ENCODE measurements at regions not wholly inside any gene's neighbourhood (a gene's known extent, or its start where the extent isn't known, plus 50 kb on each side); places are given as distances from the start of the nearest gene placed in this dataset.

DNA sequence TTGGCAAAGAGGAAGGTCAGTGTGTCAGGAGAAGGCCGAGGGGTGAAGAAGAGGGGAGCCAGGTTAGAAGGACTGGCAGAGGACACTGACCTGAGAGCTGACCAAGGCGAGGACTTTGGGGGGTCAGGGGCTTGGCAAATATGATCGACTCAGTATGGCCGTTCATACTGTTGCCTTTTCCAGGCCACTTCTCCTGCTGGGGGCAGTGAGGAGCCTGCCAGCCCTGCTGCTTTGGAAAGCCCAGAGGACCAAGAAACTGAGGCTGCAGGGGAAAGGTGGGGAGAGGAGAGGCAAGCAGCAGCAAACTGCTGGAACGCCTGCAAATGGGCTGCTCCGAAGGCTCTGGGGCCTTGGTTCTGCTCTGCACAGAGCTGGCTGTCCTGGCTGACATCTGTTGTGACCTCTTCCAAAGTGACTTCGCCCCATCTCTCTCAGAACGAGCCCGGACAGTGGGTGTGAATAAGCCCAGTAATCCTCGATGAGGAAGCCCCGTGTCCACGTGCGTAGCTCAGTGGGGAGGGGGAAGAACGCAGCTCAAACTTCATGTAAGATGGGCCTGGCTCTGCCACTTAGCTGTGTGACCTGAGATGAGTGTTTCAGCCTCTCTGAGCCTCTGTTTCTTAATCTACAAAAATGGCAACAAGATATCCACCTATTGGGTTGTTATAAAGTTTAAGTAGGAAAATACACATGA, 111.3 kb downstream of the SALL1 start:
- H3K4me3 ChIP-seq (ENCODE audit: low read depth in 1 of 2, low read length in 1 of 2): no peak overlapping the region
- TF ChIP-seq, protein P1, sequence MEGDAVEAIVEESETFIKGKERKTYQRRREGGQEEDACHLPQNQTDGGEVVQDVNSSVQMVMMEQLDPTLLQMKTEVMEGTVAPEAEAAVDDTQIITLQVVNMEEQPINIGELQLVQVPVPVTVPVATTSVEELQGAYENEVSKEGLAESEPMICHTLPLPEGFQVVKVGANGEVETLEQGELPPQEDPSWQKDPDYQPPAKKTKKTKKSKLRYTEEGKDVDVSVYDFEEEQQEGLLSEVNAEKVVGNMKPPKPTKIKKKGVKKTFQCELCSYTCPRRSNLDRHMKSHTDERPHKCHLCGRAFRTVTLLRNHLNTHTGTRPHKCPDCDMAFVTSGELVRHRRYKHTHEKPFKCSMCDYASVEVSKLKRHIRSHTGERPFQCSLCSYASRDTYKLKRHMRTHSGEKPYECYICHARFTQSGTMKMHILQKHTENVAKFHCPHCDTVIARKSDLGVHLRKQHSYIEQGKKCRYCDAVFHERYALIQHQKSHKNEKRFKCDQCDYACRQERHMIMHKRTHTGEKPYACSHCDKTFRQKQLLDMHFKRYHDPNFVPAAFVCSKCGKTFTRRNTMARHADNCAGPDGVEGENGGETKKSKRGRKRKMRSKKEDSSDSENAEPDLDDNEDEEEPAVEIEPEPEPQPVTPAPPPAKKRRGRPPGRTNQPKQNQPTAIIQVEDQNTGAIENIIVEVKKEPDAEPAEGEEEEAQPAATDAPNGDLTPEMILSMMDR (IDR thresholded peaks at IDR 0.05): no peak
- H3K27me3 ChIP-seq: no peaks in the 10 kb centered on the region
- H3K36me3 ChIP-seq: no peaks in the 10 kb centered on the region
- H3K9me3 ChIP-seq: no peaks in the 10 kb centered on the region
- H3K27ac ChIP-seq: no peak overlapping the region
- H3K4me1 ChIP-seq (ENCODE audit: control insufficient read depth in 1 of 2, insufficient read depth in 1 of 2, low read depth in 1 of 2, low read length in 1 of 2): peaks cover 6 to 14% of the 10 kb centered on the region in 2 experiments

DNA sequence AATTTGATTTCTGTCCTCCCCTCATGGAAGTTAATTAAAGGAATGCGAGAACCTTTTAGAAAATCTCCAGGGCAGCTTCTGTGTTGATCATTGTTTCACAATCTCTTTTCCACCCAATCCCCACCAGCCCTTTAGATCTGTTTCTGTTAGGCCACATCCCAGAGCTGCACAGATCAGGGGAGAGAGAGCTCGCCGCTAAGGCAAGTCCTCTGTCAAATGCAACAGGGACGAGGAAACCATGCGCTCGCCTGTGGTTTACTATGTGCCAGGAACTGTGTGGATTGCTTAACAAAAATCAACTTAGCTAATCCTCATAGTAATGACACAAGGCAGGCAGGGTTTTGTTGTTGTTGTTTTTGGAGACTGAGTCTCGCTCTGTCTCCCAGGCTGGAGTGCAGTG, 115.4 kb downstream of the SALL1 start:
- TF ChIP-seq, protein P1 (IDR thresholded peaks at IDR 0.05): no peak
- no peaks in the 10 kb centered on the region for H3K36me3 ChIP-seq
- H3K4me1 ChIP-seq (ENCODE audit: control insufficient read depth in 1 of 2, insufficient read depth in 1 of 2, low read depth in 1 of 2, low read length in 1 of 2): peaks cover 6 to 14% of the 10 kb centered on the region in 2 experiments
- H3K9me3 ChIP-seq: no peaks in the 10 kb centered on the region
- H3K27me3 ChIP-seq: peaks cover 7% of the 10 kb centered on the region
- H3K27ac ChIP-seq: no peak overlapping the region
- H3K4me3 ChIP-seq (ENCODE audit: low read depth in 1 of 2, low read length in 1 of 2): no peak overlapping the region

DNA sequence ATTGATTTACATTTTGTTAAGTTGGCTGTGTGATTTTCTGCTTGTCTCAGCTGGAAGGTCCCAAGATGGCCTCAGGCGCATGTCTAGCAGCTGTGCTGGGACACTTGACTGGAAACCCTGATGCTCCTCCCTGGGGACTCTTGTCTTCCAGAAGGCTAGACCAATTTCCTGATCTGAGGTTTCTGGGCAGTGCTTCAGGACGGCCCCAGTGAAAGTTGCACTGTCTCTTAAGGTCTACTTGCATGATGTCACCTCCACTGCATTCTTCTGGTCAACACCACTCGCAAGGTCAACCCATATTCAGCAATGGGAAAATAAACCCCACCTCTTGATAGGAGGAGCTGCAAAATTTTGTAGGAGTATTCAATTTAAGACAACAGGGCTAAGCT, 116.0 kb downstream of the SALL1 start:
- Histone ChIP-seq H3K27ac (no peak overlapping the region), H3K36me3 (no peaks in the 10 kb centered on the region), H3K4me1 (ENCODE audit: control insufficient read depth in 1 of 2, insufficient read depth in 1 of 2, low read depth in 1 of 2, low read length in 1 of 2) (peaks cover 6 to 14% of the 10 kb centered on the region in 2 experiments), H3K27me3 (peaks cover 7% of the 10 kb centered on the region), H3K9me3 (no peaks in the 10 kb centered on the region), H3K4me3 (ENCODE audit: low read depth in 1 of 2, low read length in 1 of 2) (no peak overlapping the region)
- TF ChIP-seq, protein P1 (IDR thresholded peaks at IDR 0.05): no peak

DNA sequence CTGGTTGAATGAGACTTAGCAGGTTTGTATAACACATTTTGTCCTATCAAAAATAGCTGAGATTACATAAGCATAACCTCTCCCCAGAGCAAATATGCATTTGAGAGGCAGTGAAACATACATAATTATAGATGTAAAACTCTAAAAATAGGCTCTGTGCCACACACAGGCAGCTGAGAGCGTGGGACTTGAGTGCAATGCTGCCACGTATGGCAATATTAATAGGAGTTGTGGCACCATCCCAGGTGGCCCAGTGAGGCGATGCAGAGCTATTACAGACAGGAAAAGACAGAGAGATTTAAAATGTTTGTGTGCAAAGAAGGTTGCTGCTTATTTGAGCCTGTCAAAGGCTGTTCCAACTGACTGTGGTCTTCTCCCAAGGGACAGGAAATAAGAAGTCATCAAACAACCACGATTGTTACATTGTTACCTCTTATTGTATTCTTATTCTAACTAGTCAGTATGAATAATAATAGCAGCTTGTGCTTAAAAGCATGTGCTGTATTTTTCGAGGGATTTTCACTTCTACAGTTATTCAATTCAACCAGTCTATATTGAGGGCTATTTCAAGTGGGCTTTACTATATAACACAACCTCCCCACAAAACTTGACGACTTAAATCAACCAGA, 116.5 kb downstream of the SALL1 start:
- Histone ChIP-seq H3K27ac (no peak overlapping the region), H3K9me3 (no peaks in the 10 kb centered on the region)

DNA sequence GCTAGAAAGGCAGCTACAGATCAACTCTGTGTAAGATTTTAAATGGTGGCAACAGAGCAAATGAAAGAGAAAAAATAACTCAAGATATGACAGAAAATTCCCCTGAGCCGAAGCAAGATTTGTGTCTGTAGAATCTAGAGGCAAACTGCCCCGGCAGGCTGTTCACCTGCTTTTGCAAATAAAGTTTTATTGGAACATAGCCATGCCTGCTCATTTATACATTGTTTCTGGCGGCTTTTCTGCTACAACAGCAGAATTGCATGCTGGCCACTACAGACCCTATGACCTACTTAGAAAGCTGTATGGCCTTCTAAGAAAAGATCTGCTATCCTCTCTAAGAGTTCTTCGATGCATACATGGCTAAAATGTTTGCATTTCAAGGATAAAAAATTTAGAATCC, 119.5 kb downstream of the SALL1 start:
- peaks cover 6 to 14% of the 10 kb centered on the region in 2 experiments for H3K4me1 ChIP-seq (ENCODE audit: control insufficient read depth in 1 of 2, insufficient read depth in 1 of 2, low read depth in 1 of 2, low read length in 1 of 2)
- peaks cover 7% of the 10 kb centered on the region for H3K27me3 ChIP-seq
- H3K27ac ChIP-seq: no peak overlapping the region
- H3K9me3 ChIP-seq: no peaks in the 10 kb centered on the region
- TF ChIP-seq, protein P1 (IDR thresholded peaks at IDR 0.05): no peak
- H3K36me3 ChIP-seq: no peaks in the 10 kb centered on the region
- H3K4me3 ChIP-seq (ENCODE audit: low read depth in 1 of 2, low read length in 1 of 2): no peak overlapping the region

More for the DNA sequence above, 116.5 kb downstream of the SALL1 start:
- Histone ChIP-seq H3K4me3 (ENCODE audit: low read depth in 1 of 2, low read length in 1 of 2) (no peak overlapping the region), H3K27me3 (peaks cover 7% of the 10 kb centered on the region), H3K4me1 (ENCODE audit: control insufficient read depth in 1 of 2, insufficient read depth in 1 of 2, low read depth in 1 of 2, low read length in 1 of 2) (peaks cover 6 to 14% of the 10 kb centered on the region in 2 experiments), H3K36me3 (no peaks in the 10 kb centered on the region)
- TF ChIP-seq, protein P1 (IDR thresholded peaks at IDR 0.05): no peak

Measured in neutrophil (primary cell).